ENCODE measurements at regions not wholly inside any gene's neighbourhood (a gene's known extent, or its start where the extent isn't known, plus 50 kb on each side); places are given as distances from the start of the nearest gene placed in this dataset.

- no peak overlapping the region for H3K27ac ChIP-seq
- no peak for DNase-seq
- WGBS, 3 donors, result 74 to 82% (median 75%) methylated on average over 10 of the region's 10 CpGs
- H3K4me1 ChIP-seq (ENCODE audit: insufficient read depth), result no peaks in the 10 kb centered on the region
- TF ChIP-seq POLR2A (IDR thresholded peaks at IDR 0.05) (no peak), CTCF (IDR thresholded peaks at IDR 0.05) (no peak)
- no peaks in the 10 kb centered on the region for H3K36me3 ChIP-seq
- intact Hi-C loops (cut with DNase I), result no loop called here
- no peaks in the 10 kb centered on the region for H3K9me3 ChIP-seq
- no peak overlapping the region for H3K4me3 ChIP-seq
- H3K27me3 ChIP-seq, result no peaks in the 10 kb centered on the region
These were observed 274.7 kb upstream of the SIX2 start for GRCh38 chr2:45283764-45284620.

- H3K4me3 ChIP-seq, result no peak overlapping the region
- no peaks in the 10 kb centered on the region for H3K4me1 ChIP-seq (ENCODE audit: insufficient read depth)
- no peaks in the 10 kb centered on the region for H3K9me3 ChIP-seq
- TF ChIP-seq EP300 (IDR thresholded peaks at IDR 0.05) (no peak), CTCF (IDR thresholded peaks at IDR 0.05) (no peak), POLR2A (IDR thresholded peaks at IDR 0.05) (no peak)
- H3K27me3 ChIP-seq, result no peaks in the 10 kb centered on the region
- H3K36me3 ChIP-seq, result no peaks in the 10 kb centered on the region
- no peak overlapping the region for H3K27ac ChIP-seq
- intact Hi-C loops (cut with DNase I), result no loop called here
- DNase-seq, result no peak
- WGBS, 3 donors, result 94 to 98% (median 95%) methylated on average over 2 of the region's 2 CpGs
These were observed 273.4 kb upstream of the SIX2 start for GRCh38 chr2:45282646-45283045.

- Histone ChIP-seq H3K4me1 (ENCODE audit: insufficient read depth) (no peaks in the 10 kb centered on the region), H3K27ac (no peak overlapping the region), H3K4me3 (no peak overlapping the region), H3K9me3 (no peaks in the 10 kb centered on the region), H3K36me3 (no peaks in the 10 kb centered on the region), H3K27me3 (no peaks in the 10 kb centered on the region)
- intact Hi-C loops (cut with DNase I), result no loop called here
- no peak for DNase-seq
- no peak for TF ChIP-seq CTCF (IDR thresholded peaks at IDR 0.05)
- TF ChIP-seq POLR2A (IDR thresholded peaks at IDR 0.05), result no peak
- no peak for TF ChIP-seq EP300 (IDR thresholded peaks at IDR 0.05)
- WGBS, 3 donors, result 66 to 73% (median 69%) methylated on average over 7 of the region's 7 CpGs
These were observed 272.1 kb upstream of the SIX2 start for GRCh38 chr2:45281311-45281710.

- TF ChIP-seq POLR2A (IDR thresholded peaks at IDR 0.05) (no peak), CTCF (IDR thresholded peaks at IDR 0.05) (no peak), EP300 (IDR thresholded peaks at IDR 0.05) (no peak)
- intact Hi-C loops (cut with DNase I), result no loop called here
- WGBS, 3 donors, result 84 to 90% (median 85%) methylated on average over 18 of the region's 18 CpGs
These were observed 271.5 kb upstream of the SIX2 start for GRCh38 chr2:45280794-45281193.

More at GRCh38 chr2:45280794-45281193, 271.5 kb upstream of the SIX2 start:
- H3K27me3 ChIP-seq, result no peaks in the 10 kb centered on the region
- no peaks in the 10 kb centered on the region for H3K36me3 ChIP-seq
- no peak overlapping the region for H3K27ac ChIP-seq
- H3K9me3 ChIP-seq, result no peaks in the 10 kb centered on the region
- DNase-seq, result no peak
- H3K4me3 ChIP-seq, result no peak overlapping the region
- H3K4me1 ChIP-seq (ENCODE audit: insufficient read depth), result no peaks in the 10 kb centered on the region

All from ovary (tissue), 7 donors.